ENCODE measurements at regions not wholly inside any gene's neighbourhood (a gene's known extent, or its start where the extent isn't known, plus 50 kb on each side); places are given as distances from the start of the nearest gene placed in this dataset.

GRCh38 chr3:16085410-16085809, 89.1 kb upstream of the GALNT15 start (continued):
- TF ChIP-seq RELA (IDR thresholded peaks at IDR 0.05; ENCODE audit: borderline replicate concordance, partially characterized antibody) (no peak), CBX3 (IDR thresholded peaks at IDR 0.05; ENCODE audit: borderline replicate concordance, low read depth) (no peak), EGR1 (IDR thresholded peaks at IDR 0.05; ENCODE audit: borderline replicate concordance in 1 of 2, low read depth in 2 of 2, low read length in 2 of 2) (no peak), SREBF1 (IDR thresholded peaks at IDR 0.05; ENCODE audit: low read length) (no peak), BCL11A (IDR thresholded peaks at IDR 0.05; ENCODE audit: low read depth, low read length) (no peak), CREB1 (IDR thresholded peaks at IDR 0.05; ENCODE audit: low read depth) (no peak)
- TF ChIP-seq, protein P1, sequence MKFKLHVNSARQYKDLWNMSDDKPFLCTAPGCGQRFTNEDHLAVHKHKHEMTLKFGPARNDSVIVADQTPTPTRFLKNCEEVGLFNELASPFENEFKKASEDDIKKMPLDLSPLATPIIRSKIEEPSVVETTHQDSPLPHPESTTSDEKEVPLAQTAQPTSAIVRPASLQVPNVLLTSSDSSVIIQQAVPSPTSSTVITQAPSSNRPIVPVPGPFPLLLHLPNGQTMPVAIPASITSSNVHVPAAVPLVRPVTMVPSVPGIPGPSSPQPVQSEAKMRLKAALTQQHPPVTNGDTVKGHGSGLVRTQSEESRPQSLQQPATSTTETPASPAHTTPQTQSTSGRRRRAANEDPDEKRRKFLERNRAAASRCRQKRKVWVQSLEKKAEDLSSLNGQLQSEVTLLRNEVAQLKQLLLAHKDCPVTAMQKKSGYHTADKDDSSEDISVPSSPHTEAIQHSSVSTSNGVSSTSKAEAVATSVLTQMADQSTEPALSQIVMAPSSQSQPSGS (IDR thresholded peaks at IDR 0.05; ENCODE audit: low read length): no peak

DNA sequence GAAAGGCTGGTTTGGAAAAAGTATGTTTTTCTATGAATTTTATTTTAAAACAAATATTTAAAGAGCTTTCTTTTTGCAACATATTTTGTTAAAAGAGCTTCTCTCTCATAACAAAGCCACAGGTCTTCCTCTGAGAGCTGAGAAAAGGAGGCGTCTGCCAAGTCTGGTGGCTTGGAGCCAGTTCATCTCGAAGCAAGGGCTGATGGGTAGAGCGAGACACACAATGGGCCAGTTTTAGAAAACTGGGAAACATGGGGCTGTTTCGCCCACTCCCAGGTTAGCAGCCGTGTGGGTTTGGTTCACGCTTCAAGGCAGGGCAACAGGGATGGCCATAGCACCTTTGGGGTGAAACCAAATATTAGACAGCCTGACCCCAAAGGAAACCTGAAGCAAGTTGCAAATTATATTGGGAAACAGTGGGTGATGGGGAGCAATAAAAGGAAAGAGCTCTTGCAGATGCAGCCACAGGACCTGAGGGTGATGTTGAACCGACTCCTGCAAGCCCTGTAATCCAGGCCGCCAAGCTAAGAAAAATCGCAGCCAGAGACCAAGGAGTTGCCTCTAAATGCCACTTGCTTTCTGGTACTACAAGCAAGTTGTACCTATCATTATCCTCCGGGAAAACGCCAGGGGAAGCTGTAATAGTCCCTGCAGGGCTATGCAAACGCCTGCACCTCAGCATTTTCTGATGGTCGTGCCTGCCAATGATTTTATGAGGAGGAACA, 88.4 kb upstream of the GALNT15 start:
- 40% methylated on average over 13 of the region's 13 CpGs for WGBS (ENCODE audit: insufficient coverage, insufficient replicate concordance, low lambda C conversion rate, missing lambda C conversion rate)
- no peak overlapping the region for H3K4me2 ChIP-seq (ENCODE audit: control insufficient read depth, insufficient read depth)
- ATAC-seq (no peak), FAIRE-seq (no peak), DNase-seq (ENCODE audit: low read depth, low spot score) (no peak)
- RAD21 ChIA-PET (ENCODE audit: unreplicated experiment): no interaction called here
- POLR2A ChIA-PET: no interaction called here
- BruUV-seq (replicated peaks): no TSS peak
- no peaks in the 10 kb centered on the region for H4K20me1 ChIP-seq (ENCODE audit: control insufficient read depth, insufficient read depth)
- no peaks in the 10 kb centered on the region for H3K79me2 ChIP-seq (ENCODE audit: control insufficient read depth, insufficient read depth, low read length)
- intact Hi-C loops (cut with micrococcal nuclease; ENCODE audit: unreplicated experiment) (no loop called here), in situ Hi-C loops (cut with MboI) (no loop called here)
- H3K36me3 ChIP-seq (ENCODE audit: control insufficient read depth in 2 of 2, insufficient read depth in 2 of 2, low read length in 1 of 2): no peaks in the 10 kb centered on the region
- no peak overlapping the region for H3K27ac ChIP-seq (ENCODE audit: control insufficient read depth, insufficient read depth)
- no peak overlapping the region for H3K4me3 ChIP-seq
- CTCF ChIA-PET: no interaction called here
- H3K9me3 ChIP-seq (replicated peaks; ENCODE audit: control insufficient read depth, insufficient read depth, low read length): no peaks in the 10 kb centered on the region; the same call in 2 of the 3 replicates
- H3K27me3 ChIP-seq (replicated peaks in 1 of 2; ENCODE audit: control insufficient read depth in 2 of 2, insufficient read depth in 2 of 2, low read length in 1 of 2): 0 out of 4 replicates have a peak, but pooled peaks cover 0 to 3% of the 10 kb centered on the region in 2 experiments
- H2AFZ ChIP-seq (ENCODE audit: control insufficient read depth, low read depth, low read length): no peak overlapping the region
- TF ChIP-seq ZNF217 (IDR thresholded peaks at IDR 0.05) (no peak), BCL11A (IDR thresholded peaks at IDR 0.05; ENCODE audit: low read depth, low read length) (no peak), CHD4 (IDR thresholded peaks at IDR 0.05) (no peak)
- TF ChIP-seq, protein P2, sequence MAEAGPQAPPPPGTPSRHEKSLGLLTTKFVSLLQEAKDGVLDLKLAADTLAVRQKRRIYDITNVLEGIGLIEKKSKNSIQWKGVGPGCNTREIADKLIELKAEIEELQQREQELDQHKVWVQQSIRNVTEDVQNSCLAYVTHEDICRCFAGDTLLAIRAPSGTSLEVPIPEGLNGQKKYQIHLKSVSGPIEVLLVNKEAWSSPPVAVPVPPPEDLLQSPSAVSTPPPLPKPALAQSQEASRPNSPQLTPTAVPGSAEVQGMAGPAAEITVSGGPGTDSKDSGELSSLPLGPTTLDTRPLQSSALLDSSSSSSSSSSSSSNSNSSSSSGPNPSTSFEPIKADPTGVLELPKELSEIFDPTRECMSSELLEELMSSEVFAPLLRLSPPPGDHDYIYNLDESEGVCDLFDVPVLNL (IDR thresholded peaks at IDR 0.05; ENCODE audit: low read depth, low read length): no peak
- H3K9ac ChIP-seq (ENCODE audit: control insufficient read depth, insufficient read depth, low read length): no peak overlapping the region
- H3K4me1 ChIP-seq (ENCODE audit: control insufficient read depth, insufficient read depth, low read length): no peaks in the 10 kb centered on the region
- SMC1A ChIA-PET (ENCODE audit: uncharacterized antibody, unreplicated experiment): interaction anchor here (0.7 kb wide), 1 partner anchor 8 kb away, joined by 3 read pairs; no protein-coding TSS in a partner anchor

Measured in GM12878 (cell line).